ENCODE measurements at regions not wholly inside any gene's neighbourhood (a gene's known extent, or its start where the extent isn't known, plus 50 kb on each side); places are given as distances from the start of the nearest gene placed in this dataset.
A peak's percentile ranks its signal among the peaks of the same experiment; 100 is the strongest.

GRCh38 chr1:168801032-168801745, 72.2 kb upstream of the DPT start (continued):
- TF ChIP-seq ZNF512B (CRISPR knock-in tag; IDR thresholded peaks at IDR 0.05; ENCODE audit: borderline replicate concordance): no peak
- TF ChIP-seq ZFP1 (CRISPR knock-in tag; IDR thresholded peaks at IDR 0.05): peak; percentile 78
- TF ChIP-seq HNRNPLL (IDR thresholded peaks at IDR 0.05; ENCODE audit: low read depth, low read length, poor library complexity, severe bottlenecking): no peak
- TF ChIP-seq SKIL (CRISPR knock-in tag; IDR thresholded peaks at IDR 0.05; ENCODE audit: borderline replicate concordance): no peak
- TF ChIP-seq ZNF362 (CRISPR knock-in tag; IDR thresholded peaks at IDR 0.05; ENCODE audit: borderline replicate concordance): 0 out of 2 replicates have a peak, but pooled peaks have one; percentile 21
- no peak for TF ChIP-seq ZNF75D (CRISPR knock-in tag; IDR thresholded peaks at IDR 0.05; ENCODE audit: borderline replicate concordance)
- TF ChIP-seq ETS1 (CRISPR knock-in tag; IDR thresholded peaks at IDR 0.05): no peak
- no peak for TF ChIP-seq ARNT (IDR thresholded peaks at IDR 0.05)
- no peak for TF ChIP-seq CERS6 (CRISPR knock-in tag; IDR thresholded peaks at IDR 0.05)
- no peak for TF ChIP-seq RARG (CRISPR knock-in tag; IDR thresholded peaks at IDR 0.05; ENCODE audit: low read depth)
- TF ChIP-seq STAT6 (CRISPR knock-in tag; IDR thresholded peaks at IDR 0.05; ENCODE audit: borderline replicate concordance): no peak; the same call in 1 of the 2 replicates
- TF ChIP-seq IRF2 (CRISPR knock-in tag; IDR thresholded peaks at IDR 0.05): peak; percentile 74; the same call in 1 of the 2 replicates
- TF ChIP-seq SP5 (CRISPR knock-in tag; IDR thresholded peaks at IDR 0.05; ENCODE audit: borderline replicate concordance, low read depth): peak; percentile 27; the same call in 1 of the 2 replicates
- TF ChIP-seq KDM5A (IDR thresholded peaks at IDR 0.05; ENCODE audit: borderline replicate concordance, low read length): no peak
- no peak for TF ChIP-seq ZNF703 (CRISPR knock-in tag; IDR thresholded peaks at IDR 0.05; ENCODE audit: borderline replicate concordance)
